Fibroblast of skin of left quadriceps (primary cell): ENCODE measurements at regions not wholly inside any gene's neighbourhood (a gene's known extent, or its start where the extent isn't known, plus 50 kb on each side); places are given as distances from the start of the nearest gene placed in this dataset.
"Not testable (repeated sequence)": the region's sequence is repeated elsewhere in the genome, so short reads cannot be mapped to it uniquely, and the experiment has no call there.

ENCODE experiments used
- DNase-seq, 2 experiments: peaks; one replicate each; pipeline ENCODE4 v3.0.0-alpha.2; 2013; ENCODE audit warnings: low read depth in 2 of 2

GRCh38 chr13:81546294-81546693, 1205.4 kb upstream of the SPRY2 start:
- DNase-seq: not testable (repeated sequence)

GRCh38 chr13:81540777-81541176, 1199.9 kb upstream of the SPRY2 start:
- no peak for DNase-seq

- DNase-seq: no peak
Measured at GRCh38 chr13:81539643-81540150, 1198.8 kb upstream of the SPRY2 start.

DNA sequence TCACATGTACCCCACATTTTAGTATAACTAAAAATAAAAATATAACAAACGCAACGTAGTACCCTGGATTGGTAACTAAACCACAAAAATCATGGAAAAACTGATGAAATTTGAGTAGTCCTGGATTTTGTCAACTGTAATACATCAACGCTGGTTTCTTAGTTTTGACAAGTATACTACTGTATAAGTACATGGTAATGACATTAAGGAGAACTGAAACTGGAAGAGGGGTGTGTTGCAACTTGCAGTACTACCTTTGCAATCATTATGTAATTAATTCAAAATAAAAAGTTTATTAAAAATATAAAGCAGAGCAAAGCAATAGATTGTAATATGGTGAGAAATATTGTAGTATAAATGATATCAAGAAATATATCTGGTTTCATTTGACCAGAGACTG, 1158.0 kb upstream of the SPRY2 start:
- DNase-seq: no peak

DNA sequence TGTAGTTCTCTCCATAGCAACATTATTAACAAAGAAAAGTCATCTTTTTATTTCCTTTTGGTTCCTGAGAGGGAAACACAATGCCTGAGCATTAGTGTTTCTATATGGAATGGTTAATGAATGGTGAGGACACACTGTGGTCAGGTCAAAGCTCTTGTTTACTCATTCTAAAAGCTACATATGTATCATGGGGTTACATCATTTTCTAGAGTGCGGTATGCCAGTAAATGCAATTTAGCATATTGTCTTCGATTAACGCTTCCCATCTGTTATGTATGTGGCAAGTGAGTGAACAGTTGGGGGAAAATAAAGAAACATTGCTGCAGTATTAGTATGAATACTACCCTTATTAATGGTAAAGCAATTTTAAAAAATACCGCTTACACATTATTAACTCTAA, 1152.2 kb upstream of the SPRY2 start:
- DNase-seq: no peak

- no peak for DNase-seq
Measured at GRCh38 chr13:81492449-81492848, 1151.5 kb upstream of the SPRY2 start.

DNA sequence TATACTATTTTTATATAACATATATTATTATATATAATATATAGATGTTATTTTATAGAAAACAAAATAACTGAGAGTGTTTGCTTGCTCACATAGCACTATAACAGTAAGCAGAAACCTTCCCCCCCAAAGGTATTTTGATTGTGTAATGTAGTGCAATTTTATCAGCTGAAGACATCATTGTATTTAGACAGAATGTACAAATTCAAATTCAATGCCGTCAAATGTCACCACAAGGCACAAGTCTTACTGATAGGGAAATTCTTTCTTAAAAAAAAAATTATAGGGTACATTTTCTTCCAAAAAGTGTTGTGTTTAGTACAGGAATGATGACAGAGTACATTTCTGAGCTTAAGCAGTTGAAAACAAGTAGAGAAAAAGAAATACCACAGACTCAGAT, 1147.1 kb upstream of the SPRY2 start:
- DNase-seq: no peak

DNA sequence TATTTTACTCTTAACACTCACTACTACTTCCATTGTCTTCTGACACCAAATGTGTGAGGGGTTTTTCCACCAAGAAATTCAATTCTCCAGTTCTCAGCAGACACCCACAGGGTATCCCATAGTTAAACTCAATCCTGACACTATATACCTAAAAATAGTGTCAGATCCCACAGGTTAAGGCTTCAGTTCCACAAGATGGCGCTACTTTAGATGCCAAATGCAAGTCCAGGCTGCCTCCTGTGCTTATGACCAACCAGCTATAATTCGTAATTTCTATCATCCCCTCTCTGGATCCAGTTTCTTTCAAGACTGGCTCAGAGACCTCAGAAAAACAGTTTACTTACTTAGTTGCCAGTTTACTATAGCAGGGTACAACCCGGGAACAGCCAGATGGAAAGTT, 1146.2 kb upstream of the SPRY2 start:
- no peak for DNase-seq

DNA sequence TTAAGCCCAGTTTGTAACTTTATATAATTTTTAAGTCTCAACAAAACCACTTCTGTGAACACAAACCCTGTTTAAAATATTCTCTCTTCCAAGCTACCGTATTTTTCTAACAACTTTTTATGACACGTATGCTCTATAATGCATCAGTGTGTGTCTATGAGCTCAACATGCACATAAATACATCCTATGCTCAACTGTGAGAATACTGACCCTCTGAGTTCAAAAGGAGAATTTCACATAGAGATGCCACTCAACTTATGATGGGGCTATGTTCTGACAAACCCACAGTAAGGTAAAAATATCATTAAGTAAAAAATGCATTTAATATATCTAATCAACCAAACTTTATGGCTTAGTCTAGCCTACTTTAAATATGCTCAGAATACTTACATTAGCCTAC, 1139.7 kb upstream of the SPRY2 start:
- no peak for DNase-seq

DNA sequence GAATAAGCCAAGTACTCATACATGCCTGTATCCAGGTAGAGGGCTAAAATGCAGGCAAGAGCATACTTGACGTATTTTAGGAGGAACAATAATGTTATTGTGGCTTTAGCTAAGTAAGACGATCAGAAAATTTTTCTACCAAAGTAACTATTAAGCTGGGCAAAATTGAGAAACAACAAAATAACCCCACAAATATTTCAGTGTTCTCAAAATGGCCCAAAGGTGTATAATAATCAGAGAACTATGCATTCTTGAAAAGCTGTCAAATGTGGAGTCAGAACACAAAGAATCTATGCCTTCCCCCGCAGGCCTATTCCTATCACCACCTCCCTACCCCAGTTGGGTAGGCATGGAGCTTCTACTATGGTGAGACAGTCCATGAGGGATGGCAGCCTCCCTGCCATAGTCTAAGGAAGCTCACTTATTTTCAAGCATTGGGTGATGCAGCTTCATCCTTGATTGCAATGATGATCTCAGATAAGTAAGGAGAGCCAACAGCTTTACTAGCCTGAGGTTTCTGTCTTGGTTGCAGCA, 1132.5 kb upstream of the SPRY2 start:
- no peak for DNase-seq

GRCh38 chr13:81458170-81458569, 1117.2 kb upstream of the SPRY2 start:
- no peak for DNase-seq

DNA sequence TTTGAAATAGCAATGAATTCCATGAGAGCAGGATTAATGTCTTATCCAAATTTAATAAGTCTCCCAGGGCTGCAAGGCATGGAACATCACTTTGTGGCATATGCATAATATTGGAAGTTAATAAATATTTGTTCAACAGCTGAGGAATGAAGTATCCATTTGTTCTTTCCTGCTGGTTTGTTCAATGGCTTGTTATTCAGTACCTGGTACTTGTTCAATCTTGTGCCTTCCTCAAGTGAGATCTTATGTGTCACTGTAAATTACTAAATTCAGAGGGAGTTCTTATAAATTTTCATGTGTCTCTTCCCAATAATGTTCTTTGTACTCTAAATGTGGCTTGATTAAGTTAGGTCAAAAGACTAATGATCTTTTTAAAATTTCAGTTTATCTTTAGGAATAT, 1105.5 kb upstream of the SPRY2 start:
- no peak for DNase-seq

DNA sequence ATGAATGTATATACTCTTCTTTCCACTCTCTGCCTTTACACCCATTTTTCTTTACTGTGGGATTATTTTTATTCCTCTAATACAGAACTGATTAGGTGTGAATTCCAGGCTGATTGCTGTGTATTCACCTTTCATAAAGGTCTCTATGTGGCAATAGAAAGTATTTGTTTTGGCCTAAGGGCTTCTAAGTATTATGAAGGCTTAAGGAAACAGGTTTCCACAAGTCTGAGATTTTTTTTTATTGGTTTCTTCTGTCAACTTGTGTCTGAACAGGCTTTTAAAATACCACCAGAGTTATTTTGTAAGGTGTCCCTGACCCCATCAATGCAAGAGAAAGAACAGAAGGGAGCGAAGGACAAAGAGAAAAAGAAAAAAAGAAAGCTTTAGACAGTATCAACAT, 1102.0 kb upstream of the SPRY2 start:
- DNase-seq: no peak

- no peak for DNase-seq
Measured at GRCh38 chr13:81425286-81425685, 1084.4 kb upstream of the SPRY2 start.

- DNase-seq: no peak
Measured at GRCh38 chr13:81409284-81409683, 1068.4 kb upstream of the SPRY2 start.

DNA sequence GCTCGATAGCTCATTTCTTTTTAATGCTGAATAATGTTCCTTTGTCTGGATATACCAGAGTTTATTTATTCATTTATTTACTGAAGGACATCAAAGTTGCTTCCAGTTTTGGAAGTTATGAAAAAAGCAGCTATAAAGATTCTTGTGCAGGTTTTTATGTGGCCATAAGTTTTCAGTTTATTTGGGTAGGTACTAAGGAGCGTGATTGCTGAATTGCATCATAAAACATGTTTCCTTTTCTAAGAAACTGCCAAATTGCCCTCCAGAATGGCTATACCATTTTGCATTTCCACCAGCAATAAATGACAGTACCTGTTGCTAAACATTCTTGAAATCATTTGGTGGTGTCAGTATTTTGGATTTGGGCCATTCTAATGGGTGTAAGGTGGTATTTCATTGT, 1067.7 kb upstream of the SPRY2 start:
- DNase-seq: no peak

DNA sequence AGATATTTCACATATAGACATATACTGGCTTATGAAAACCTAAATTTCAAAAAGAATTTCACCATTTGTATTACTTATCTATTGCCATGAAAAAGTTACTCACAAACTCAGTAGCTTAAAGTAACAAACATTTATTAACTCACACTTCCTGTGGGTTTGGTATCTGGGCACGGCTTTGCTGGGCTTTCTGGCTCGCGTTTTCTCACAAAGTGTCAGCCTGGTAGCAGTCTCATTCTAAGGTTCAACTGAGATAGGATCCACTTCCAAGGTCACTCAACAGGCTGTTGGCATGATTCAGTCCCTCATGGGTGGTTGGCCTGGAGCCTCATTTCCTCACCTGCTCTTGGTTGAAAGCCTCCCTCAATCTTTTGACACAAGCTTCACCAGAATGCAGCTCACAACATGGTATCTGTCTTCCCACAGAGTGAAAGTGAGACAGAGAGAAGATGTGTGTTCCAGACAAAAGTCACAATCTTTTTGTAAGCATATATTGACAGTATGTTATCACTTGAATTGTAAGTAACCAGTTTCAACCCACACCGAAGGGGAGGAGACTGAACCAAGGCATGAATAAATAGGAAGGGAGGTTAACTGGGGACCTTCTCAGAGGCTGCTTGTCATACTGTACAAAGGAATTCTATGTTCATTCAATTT, 1065.8 kb upstream of the SPRY2 start:
- no peak for DNase-seq

DNA sequence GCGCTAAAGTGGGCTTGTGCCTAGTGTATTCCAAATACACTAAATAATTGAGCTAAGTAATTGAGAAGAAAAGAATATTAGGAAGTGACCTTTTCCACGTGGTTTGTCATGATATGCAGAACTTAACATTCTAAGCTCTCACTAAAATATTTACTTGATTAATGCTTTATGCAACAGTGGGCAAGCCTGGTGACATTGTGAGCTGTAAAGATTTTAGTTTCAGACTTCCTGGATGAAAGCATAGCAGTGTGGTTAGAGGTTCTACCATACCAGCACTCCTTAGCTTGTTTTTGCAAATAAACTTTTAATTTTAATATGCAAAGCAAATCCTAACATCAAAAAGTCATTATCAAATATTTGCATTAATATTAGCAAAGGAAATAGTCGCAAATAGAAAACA, 1065.1 kb upstream of the SPRY2 start:
- DNase-seq: no peak

GRCh38 chr13:81396192-81396591, 1055.3 kb upstream of the SPRY2 start:
- DNase-seq: no peak

DNA sequence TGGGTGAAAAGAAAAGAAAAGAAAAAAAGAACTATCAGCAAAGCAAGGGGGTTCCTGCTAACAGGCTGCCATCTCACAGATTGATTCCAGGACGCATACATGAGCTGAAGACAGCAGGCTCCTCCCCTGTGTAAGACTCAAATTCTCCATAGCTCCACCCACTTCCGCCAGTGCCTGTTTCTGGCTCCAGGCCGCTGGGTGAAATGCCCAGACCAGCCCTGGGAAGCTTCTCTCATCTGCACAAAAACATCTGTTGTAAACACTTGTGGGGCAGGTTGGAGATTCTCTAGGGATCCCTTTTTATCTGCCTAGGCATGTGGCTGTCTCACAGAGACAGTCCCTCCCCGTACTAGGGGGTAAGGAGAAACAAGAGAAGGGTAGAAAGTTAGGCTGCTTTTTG, 1054.4 kb upstream of the SPRY2 start:
- DNase-seq: no peak

GRCh38 chr13:81394640-81395039, 1053.7 kb upstream of the SPRY2 start:
- DNase-seq: no peak

GRCh38 chr13:81393721-81394120, 1052.8 kb upstream of the SPRY2 start:
- no peak for DNase-seq

- DNase-seq: no peak
Measured at GRCh38 chr13:81393110-81393509, 1052.2 kb upstream of the SPRY2 start.

DNA sequence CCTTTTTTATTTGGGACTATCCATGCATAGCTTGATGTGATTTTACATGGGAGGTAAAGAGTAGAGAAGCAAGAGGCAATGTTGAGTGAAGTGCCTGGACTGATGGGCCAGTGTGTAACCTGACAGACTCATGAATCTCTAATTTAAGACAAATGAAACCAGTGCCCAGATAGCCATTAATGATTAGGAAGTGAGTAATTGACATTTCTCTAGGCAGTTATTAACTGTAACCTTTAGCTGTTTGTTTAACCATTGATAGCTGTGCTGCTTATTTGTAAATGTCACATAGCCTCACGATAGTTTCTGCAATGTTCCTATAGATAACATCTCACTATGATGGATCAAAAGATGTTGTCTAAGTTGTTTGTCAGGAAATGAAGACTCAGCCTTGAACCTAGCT, 1047.5 kb upstream of the SPRY2 start:
- DNase-seq: no peak
